RPMI7951 (cell line): ENCODE measurements at regions not wholly inside any gene's neighbourhood (a gene's known extent, or its start where the extent isn't known, plus 50 kb on each side); places are given as distances from the start of the nearest gene placed in this dataset.

ENCODE experiments used
- DNase-seq: peaks from one replicate; pipeline ENCODE4 v3.0.0-alpha.2; 2012; ENCODE audit warnings: low read depth

- no peak for DNase-seq
Measured at GRCh38 chr1:23639460-23640095, 52.0 kb upstream of the RPL11 start.

GRCh38 chr1:23638786-23639241, 52.8 kb upstream of the RPL11 start:
- DNase-seq, result peak; percentile 13

GRCh38 chr1:23638188-23638619, 53.4 kb upstream of the RPL11 start:
- no peak for DNase-seq

- no peak for DNase-seq
Measured at GRCh38 chr1:23636009-23636408, 55.6 kb upstream of the RPL11 start.

- DNase-seq, result peak; percentile 77
Measured at GRCh38 chr1:23634840-23635651, 56.6 kb upstream of the RPL11 start.

- no peak for DNase-seq
Measured at GRCh38 chr1:23634518-23634839, 57.1 kb upstream of the RPL11 start.

- no peak for DNase-seq
Measured at GRCh38 chr1:23632479-23633160, 59.0 kb upstream of the RPL11 start.

- no peak for DNase-seq
Measured at GRCh38 chr1:23629708-23630290, 61.8 kb upstream of the RPL11 start.

- DNase-seq, result no peak
Measured at GRCh38 chr1:23628951-23629387, 62.6 kb upstream of the RPL11 start.

GRCh38 chr1:23627069-23627735, 64.4 kb upstream of the RPL11 start:
- DNase-seq, result no peak

GRCh38 chr1:23625929-23626535, 65.6 kb upstream of the RPL11 start:
- DNase-seq, result no peak

- DNase-seq, result no peak
Measured at GRCh38 chr1:23625459-23625858, 66.1 kb upstream of the RPL11 start.

GRCh38 chr1:23624440-23624839, 65.1 kb upstream of the ID3 start:
- no peak for DNase-seq

- no peak for DNase-seq
Measured at GRCh38 chr1:23622284-23622683, 63.0 kb upstream of the ID3 start.

GRCh38 chr1:23620605-23621004, 61.3 kb upstream of the ID3 start:
- no peak for DNase-seq

- no peak for DNase-seq
Measured at GRCh38 chr1:23619299-23620188, 60.2 kb upstream of the ID3 start.

- DNase-seq, result no peak
Measured at GRCh38 chr1:23618586-23619083, 59.3 kb upstream of the ID3 start.

GRCh38 chr1:23617084-23617521, 57.8 kb upstream of the ID3 start:
- no peak for DNase-seq

GRCh38 chr1:23616292-23616824, 57.1 kb upstream of the ID3 start:
- no peak for DNase-seq

GRCh38 chr1:23615852-23616251, 56.6 kb upstream of the ID3 start:
- no peak for DNase-seq
